Neural cell (in vitro differentiated cells): ENCODE measurements at regions not wholly inside any gene's neighbourhood (a gene's known extent, or its start where the extent isn't known, plus 50 kb on each side); places are given as distances from the start of the nearest gene placed in this dataset.

Experiments used
- H2AFZ ChIP-seq: fragments of 200-600, 300-800 bp; sonication (generic), shearing (Covaris generic); 2 replicates; pipeline ENCODE4 v1.6.0; 2014; ENCODE audit warnings: low read depth, mild to moderate bottlenecking, antibody characterized with exemption, low read length, moderate library complexity
- H3F3A ChIP-seq: fragments of 200-600 bp; shearing (Covaris generic); 2 replicates; pipeline ENCODE4 v1.6.1; 2016; ENCODE audit warnings: mild to moderate bottlenecking, moderate library complexity, mixed read lengths, antibody characterized with exemption, low read length; ENCODE audit not compliant: insufficient read depth, poor library complexity, severe bottlenecking
- H3K27ac ChIP-seq: fragments of 200-600, 300-800 bp; sonication (generic), shearing (Covaris generic); 2 replicates; pipeline ENCODE4 v1.5.1; 2014; ENCODE audit warnings: mild to moderate bottlenecking, low read length, moderate library complexity
- H3K27me3 ChIP-seq: fragments of 300-800, 200-600 bp; sonication (generic), shearing (Covaris generic); 2 replicates; pipeline ENCODE4 v1.6.0; 2014; ENCODE audit warnings: mild to moderate bottlenecking, low read depth, low read length, moderate library complexity; ENCODE audit not compliant: insufficient read depth
- H3K36me3 ChIP-seq: fragments of 300-800, 200-600 bp; sonication (generic), shearing (Covaris generic); 2 replicates; pipeline ENCODE4 v1.5.1; 2014; ENCODE audit warnings: mild to moderate bottlenecking, antibody characterized with exemption, low read length, moderate library complexity; ENCODE audit not compliant: insufficient read depth
- H3K4me2 ChIP-seq: fragments of 300-800, 200-600 bp; sonication (generic), shearing (Covaris generic); 2 replicates; pipeline ENCODE4 v1.6.0; 2014; ENCODE audit warnings: mild to moderate bottlenecking, low read length
- H3K4me3 ChIP-seq: fragments of 300-800, 200-600 bp; sonication (generic), shearing (Covaris generic); 2 replicates; pipeline ENCODE4 v1.5.1; 2014; ENCODE audit warnings: mild to moderate bottlenecking, low read length, moderate library complexity
- H3K79me2 ChIP-seq: fragments of 200-600 bp; shearing (Covaris generic); replicated peaks from 2 replicates; pipeline ENCODE4 v1.6.0; 2014; ENCODE audit warnings: mild to moderate bottlenecking, low read length, moderate library complexity; ENCODE audit not compliant: insufficient read depth
- H3K9ac ChIP-seq: fragments of 300-800, 200-600 bp; sonication (generic), shearing (Covaris generic); 2 replicates; pipeline ENCODE4 v1.6.1; 2016; ENCODE audit warnings: mild to moderate bottlenecking, low read length, mixed read lengths
- H3K9me2 ChIP-seq: fragments of 200-600 bp; shearing (Covaris generic); 2 replicates; pipeline ENCODE4 v1.6.1; 2016; ENCODE audit warnings: mild to moderate bottlenecking, low read length, mixed read lengths; ENCODE audit not compliant: insufficient read depth
- H3K9me3 ChIP-seq: fragments of 200-600, 300-800 bp; sonication (generic), shearing (Covaris generic); 2 replicates; pipeline ENCODE4 v1.6.1; 2016; ENCODE audit warnings: mild to moderate bottlenecking, mixed run types, low read length, moderate library complexity, mixed read lengths
- H4K20me1 ChIP-seq: fragments of 200-600 bp; shearing (Covaris generic); 2 replicates; pipeline ENCODE4 v1.6.1; 2016; ENCODE audit warnings: mild to moderate bottlenecking, mixed run types; ENCODE audit not compliant: insufficient read depth
- CTCF ChIP-seq: fragments of 450-650 bp; IDR thresholded peaks from 2 replicates; pipeline ENCODE4 v1.5.1; 2014; ENCODE audit warnings: antibody characterized with exemption, mild to moderate bottlenecking, moderate library complexity; ENCODE audit not compliant: poor library complexity, severe bottlenecking
- EP300 ChIP-seq: fragments of 450-650 bp; conservative IDR thresholded peaks from 2 replicates; pipeline ENCODE4 v1.6.1; 2014; ENCODE audit warnings: antibody characterized with exemption, mild to moderate bottlenecking, moderate library complexity; ENCODE audit not compliant: poor library complexity, severe bottlenecking
- EZH2 ChIP-seq: fragments of 200-600, 300-800 bp; shearing (Covaris generic), sonication (generic); IDR thresholded peaks from 2 replicates; pipeline ENCODE4 v1.6.1; 2014; ENCODE audit warnings: antibody characterized with exemption, low read length, borderline replicate concordance, mild to moderate bottlenecking; ENCODE audit not compliant: insufficient read depth, poor library complexity, severe bottlenecking
- MXI1 ChIP-seq: fragments of 450-650 bp; conservative IDR thresholded peaks from 2 replicates; pipeline ENCODE4 v1.6.1; 2014; ENCODE audit warnings: antibody characterized with exemption, mild to moderate bottlenecking; ENCODE audit not compliant: poor library complexity, severe bottlenecking
- POLR2AphosphoS5 ChIP-seq: IDR thresholded peaks from 2 replicates; pipeline ENCODE4 v1.6.1; 2012
- RAD21 ChIP-seq: fragments of 450-650 bp; conservative IDR thresholded peaks from 2 replicates; pipeline ENCODE4 v1.6.1; 2014; ENCODE audit warnings: antibody characterized with exemption, mild to moderate bottlenecking, moderate library complexity
- REST ChIP-seq: IDR thresholded peaks from 2 replicates; pipeline ENCODE4 v1.6.1; 2012; ENCODE audit warnings: borderline replicate concordance
- SMC3 ChIP-seq: fragments of 450-650 bp; conservative IDR thresholded peaks from 2 replicates; pipeline ENCODE4 v1.6.1; 2014; ENCODE audit warnings: antibody characterized with exemption, mild to moderate bottlenecking, moderate library complexity; ENCODE audit not compliant: poor library complexity
- TAF1 ChIP-seq: IDR thresholded peaks from 2 replicates; pipeline ENCODE4 v1.6.1; 2012; ENCODE audit warnings: low read depth

DNA sequence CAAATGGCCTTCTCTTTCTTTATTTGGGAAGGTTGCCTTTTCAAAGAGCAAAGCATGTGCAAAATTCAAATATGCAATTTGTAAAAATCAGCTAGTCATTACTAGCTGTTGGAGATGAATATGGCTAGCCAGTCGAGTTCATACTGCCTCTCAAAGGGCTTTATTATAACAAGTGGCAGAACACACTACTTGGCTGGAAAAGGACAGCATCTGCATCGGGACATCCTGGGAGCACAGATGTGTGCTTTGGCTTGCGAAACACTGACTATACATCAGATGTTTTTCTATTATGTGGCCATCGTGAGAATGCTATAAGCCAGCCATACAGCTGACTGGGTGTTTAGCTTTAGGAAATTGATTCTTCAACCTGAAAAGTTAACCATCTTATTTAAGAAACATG lies 424.2 kb downstream of the KCTD12 start:
- Histone ChIP-seq H3K4me3 (no peak overlapping the region), H3F3A (no peaks in the 10 kb centered on the region), H3K27ac (no peak overlapping the region), H2AFZ (no peak overlapping the region), H3K4me2 (no peak overlapping the region), H3K79me2 (no peaks in the 10 kb centered on the region), H3K27me3 (no peaks in the 10 kb centered on the region), H3K36me3 (no peaks in the 10 kb centered on the region), H3K9me2 (no peaks in the 10 kb centered on the region), H3K9ac (no peak overlapping the region), H3K9me3 (no peaks in the 10 kb centered on the region), H4K20me1 (no peaks in the 10 kb centered on the region)
- TF ChIP-seq MXI1, result no peak
- TF ChIP-seq TAF1, result no peak
- TF ChIP-seq EZH2, result no peak
- TF ChIP-seq EP300, result no peak
- TF ChIP-seq POLR2AphosphoS5, result no peak
- TF ChIP-seq CTCF, result no peak

DNA sequence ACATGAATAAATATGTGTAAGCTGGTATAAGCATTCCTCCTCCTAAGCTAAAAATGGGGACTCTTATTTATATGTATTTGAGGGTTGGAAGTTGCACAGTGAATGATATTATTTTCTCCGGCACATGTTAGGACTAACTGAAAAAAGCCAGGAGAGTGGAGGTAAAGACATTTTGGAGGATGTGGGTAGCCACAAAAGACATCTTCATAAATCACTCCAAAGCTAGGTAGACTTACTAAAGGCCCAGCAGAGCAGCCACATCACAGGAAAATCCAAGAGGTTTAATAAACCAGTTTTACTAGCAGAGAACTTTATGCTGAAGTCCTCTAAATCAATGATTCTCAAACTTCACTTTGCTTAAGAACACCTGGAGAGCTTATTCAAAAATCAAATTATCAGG lies 424.7 kb downstream of the KCTD12 start:
- Histone ChIP-seq H3K9me2 (no peaks in the 10 kb centered on the region), H2AFZ (no peak overlapping the region), H3K9me3 (no peaks in the 10 kb centered on the region), H3K4me3 (no peak overlapping the region), H3K27me3 (no peaks in the 10 kb centered on the region), H3K79me2 (no peaks in the 10 kb centered on the region), H4K20me1 (no peaks in the 10 kb centered on the region), H3K4me2 (no peak overlapping the region), H3F3A (no peaks in the 10 kb centered on the region), H3K27ac (no peak overlapping the region), H3K36me3 (no peaks in the 10 kb centered on the region), H3K9ac (no peak overlapping the region)
- TF ChIP-seq RAD21, result no peak
- TF ChIP-seq MXI1, result no peak

DNA sequence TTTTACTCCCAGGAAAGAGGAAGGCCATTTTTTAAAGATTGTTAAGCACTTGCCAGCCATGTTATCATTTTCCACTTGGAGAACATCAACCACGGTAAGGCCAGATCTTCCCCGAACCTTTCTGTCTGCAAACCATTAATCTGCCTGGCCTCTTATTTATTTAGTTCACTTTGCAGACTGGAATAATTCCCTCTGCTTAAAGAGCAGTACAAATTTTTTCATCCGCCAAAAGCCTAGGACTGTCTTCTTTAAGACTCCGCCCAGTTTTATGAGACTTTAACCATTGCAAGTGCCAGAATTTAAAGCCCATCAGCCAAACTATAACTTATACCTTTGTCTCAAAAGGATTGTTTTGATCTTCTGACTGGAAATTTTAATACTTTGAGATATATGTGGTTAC lies 426.3 kb downstream of the KCTD12 start:
- no peak overlapping the region for H3K4me2 ChIP-seq
- TF ChIP-seq POLR2AphosphoS5 (no peak), SMC3 (no peak), RAD21 (no peak), CTCF (no peak), MXI1 (no peak), TAF1 (no peak), REST (no peak), EP300 (no peak), EZH2 (no peak)
- H3K27me3 ChIP-seq, result no peaks in the 10 kb centered on the region
- no peaks in the 10 kb centered on the region for H4K20me1 ChIP-seq
- H3F3A ChIP-seq, result no peaks in the 10 kb centered on the region
- no peaks in the 10 kb centered on the region for H3K36me3 ChIP-seq
- H3K9ac ChIP-seq, result no peak overlapping the region
- H2AFZ ChIP-seq, result no peak overlapping the region
- no peaks in the 10 kb centered on the region for H3K9me2 ChIP-seq
- no peaks in the 10 kb centered on the region for H3K9me3 ChIP-seq
- no peak overlapping the region for H3K4me3 ChIP-seq
- no peaks in the 10 kb centered on the region for H3K79me2 ChIP-seq
- no peak overlapping the region for H3K27ac ChIP-seq
